GM12878 (cell line): ENCODE measurements at regions not wholly inside any gene's neighbourhood (a gene's known extent, or its start where the extent isn't known, plus 50 kb on each side); places are given as distances from the start of the nearest gene placed in this dataset.

Experiments
- ATAC-seq: fragments of 200-7000 bp; cut with Tn5 transposase; 3 replicates; pipeline ENCODE4 v1.9.1; 2020; ENCODE audit warnings: mild to moderate bottlenecking, moderate library complexity
- BruUV-seq: library from RNA; stranded (reverse); fragments of 400-500 nt; replicated peaks from 2 replicates; lab custom pipeline; 2021; lab: Mats Ljungman, UMichigan
- CTCF ChIA-PET: fragments of 300-600 bp; sonication (Branson Sonifier 250); formaldehyde crosslinking; extraction: SDS; loops from one replicate; lab custom pipeline; 2021; ENCODE audit warnings: inconsistent platforms; lab: Yijun Ruan, JAX
- POLR2A ChIA-PET: fragments of 350-600 bp; formaldehyde crosslinking; extraction: SDS; loops from one replicate; lab custom pipeline; 2021; ENCODE audit warnings: inconsistent platforms; lab: Charles Lee
- RAD21 ChIA-PET: fragments of 300-600 bp; sonication (Branson Sonifier 250); formaldehyde crosslinking; loops from one replicate; lab custom pipeline; 2023; ENCODE audit warnings: antibody characterized with exemption; ENCODE audit not compliant: unreplicated experiment; lab: Charles Lee
- SMC1A ChIA-PET: fragments of 300-600 bp; sonication (Branson Sonifier 250); formaldehyde crosslinking; loops from one replicate; lab custom pipeline; 2023; ENCODE audit not compliant: unreplicated experiment, uncharacterized antibody; lab: Charles Lee
- DNase-seq: peaks from one replicate; pipeline ENCODE4 v3.0.0-alpha.2; 2011; ENCODE audit warnings: low read depth, low spot score
- FAIRE-seq: peaks from 3 replicates; lab custom pipeline; 2011; peaks lifted over from hg19 to GRCh38; lab: Jason Lieb, UNC
- H2AFZ ChIP-seq: 2 replicates; pipeline ENCODE4 v1.6.0; 2011; ENCODE audit warnings: low read depth, low read length, control low read depth; ENCODE audit not compliant: control insufficient read depth
- H3K27ac ChIP-seq: 2 replicates; pipeline ENCODE4 v1.5.1; 2011; ENCODE audit warnings: control low read depth; ENCODE audit not compliant: control insufficient read depth, insufficient read depth
- H3K27me3 ChIP-seq, 2 experiments: replicated peaks in 1 of 2; 2 replicates each; pipeline versions ENCODE4 v1.6.0 to v1.6.1; 2011; ENCODE audit warnings: low read length in 1 of 2; ENCODE audit not compliant: control insufficient read depth in 2 of 2, insufficient read depth in 2 of 2
- H3K36me3 ChIP-seq, 2 experiments: 2 replicates each; pipeline ENCODE4 v1.5.1; 2011; ENCODE audit warnings: low read length in 1 of 2; ENCODE audit not compliant: control insufficient read depth in 2 of 2, insufficient read depth in 2 of 2
- H3K4me1 ChIP-seq: 2 replicates; pipeline ENCODE4 v1.6.1; 2011; ENCODE audit warnings: mild to moderate bottlenecking, low read length, moderate library complexity, mixed read lengths; ENCODE audit not compliant: control insufficient read depth, insufficient read depth
- H3K4me2 ChIP-seq: 2 replicates; pipeline ENCODE4 v1.6.0; 2011; ENCODE audit warnings: control low read depth; ENCODE audit not compliant: control insufficient read depth, insufficient read depth
- H3K4me3 ChIP-seq: fragments of 200-600 bp; sonication (generic); 2 replicates; pipeline ENCODE4 v1.5.1; 2016
- H3K79me2 ChIP-seq: 2 replicates; pipeline ENCODE4 v1.6.0; 2011; ENCODE audit warnings: low read length; ENCODE audit not compliant: control insufficient read depth, insufficient read depth
- H3K9ac ChIP-seq: 2 replicates; pipeline ENCODE4 v1.8.0; 2011; ENCODE audit warnings: low read length, control low read depth, mixed read lengths; ENCODE audit not compliant: control insufficient read depth, insufficient read depth
- H3K9me3 ChIP-seq: replicated peaks from 3 replicates; pipeline ENCODE4 v1.5.1; 2011; ENCODE audit warnings: mild to moderate bottlenecking, low read length; ENCODE audit not compliant: control insufficient read depth, insufficient read depth
- H4K20me1 ChIP-seq: 2 replicates; pipeline ENCODE4 v1.6.0; 2011; ENCODE audit not compliant: control insufficient read depth, insufficient read depth
- BHLHE40 ChIP-seq, 2 experiments: fragments of 450-650 bp in 1 of 2; IDR thresholded peaks; 2 replicates each; pipeline ENCODE4 v1.6.1; 2011 to 2017; ENCODE audit warnings: low read depth in 2 of 2, borderline replicate concordance in 1 of 2, improper control_type of control experiment in 1 of 2, low read length in 1 of 2, mild to moderate bottlenecking in 1 of 2
- ETV6 ChIP-seq, 2 experiments: fragments of 450-650 bp in 1 of 2; IDR thresholded peaks in 1 of 2; conservative IDR thresholded peaks in 1 of 2; 2 replicates each; pipeline ENCODE4 v1.6.1; 2014; ENCODE audit warnings: antibody characterized with exemption in 1 of 2, borderline replicate concordance in 1 of 2, low read depth in 1 of 2, mild to moderate bottlenecking in 1 of 2, moderate library complexity in 1 of 2
- FOXK2 ChIP-seq: fragments of 450-650 bp; IDR thresholded peaks from 2 replicates; pipeline ENCODE4 v1.6.1; 2017; ENCODE audit warnings: mild to moderate bottlenecking, moderate library complexity
- MTA3 ChIP-seq: IDR thresholded peaks from 2 replicates; pipeline ENCODE4 v1.6.1; 2012; ENCODE audit warnings: low read length, inconsistent platforms, borderline replicate concordance
- NBN ChIP-seq: fragments of 450-650 bp; IDR thresholded peaks from 2 replicates; pipeline ENCODE4 v1.6.1; 2016
- NFIC ChIP-seq: IDR thresholded peaks from 2 replicates; pipeline ENCODE4 v1.6.1; 2012; ENCODE audit warnings: low read depth, mild to moderate bottlenecking, inconsistent platforms, low read length, moderate library complexity
- RAD21 ChIP-seq: IDR thresholded peaks from 2 replicates; pipeline ENCODE4 v1.6.1; 2011; ENCODE audit warnings: mild to moderate bottlenecking, low read depth, low read length, moderate library complexity; ENCODE audit not compliant: insufficient read depth
- SMC3 ChIP-seq: IDR thresholded peaks from 2 replicates; pipeline ENCODE4 v1.6.1; 2011; ENCODE audit warnings: low read length, improper control_type of control experiment, borderline replicate concordance
- TBL1XR1 ChIP-seq: IDR thresholded peaks from 2 replicates; pipeline ENCODE4 v1.6.1; 2012; ENCODE audit warnings: low read depth, low read length, improper control_type of control experiment
- ZBTB11 ChIP-seq: fragments of 450-650 bp; formaldehyde crosslinking; IDR thresholded peaks from 2 replicates; pipeline ENCODE4 v1.5.0; 2022; ENCODE audit warnings: mild to moderate bottlenecking, missing genetic modification characterization
- ZNF207 ChIP-seq: fragments of 450-650 bp; IDR thresholded peaks from 2 replicates; pipeline ENCODE4 v1.6.1; 2014; ENCODE audit warnings: antibody characterized with exemption, mild to moderate bottlenecking, borderline replicate concordance
- ZNF274 ChIP-seq: IDR thresholded peaks from one replicate; pipeline ENCODE4 v1.8.0; 2011; ENCODE audit not compliant: insufficient read length, insufficient read depth
- WGBS: methylation state at CpG from one replicate; pipeline ENCODE4 v1.1.6; 2016; ENCODE audit warnings: low lambda C conversion rate; ENCODE audit not compliant: insufficient replicate concordance, insufficient coverage; ENCODE audit errors: missing lambda C conversion rate; 5-methylcytosine and 5-hydroxymethylcytosine counted together
- in situ Hi-C: fragments of 300-500 bp; cut with MboI; formaldehyde crosslinking; loops from 9 replicates; pipeline ENCODE4 v1.14.3; 2018; ENCODE audit warnings: mixed read lengths
- intact Hi-C: fragments of 100-400 bp; cut with micrococcal nuclease; formaldehyde crosslinking; loops from one replicate; pipeline ENCODE4 v1.14.2; 2022; ENCODE audit not compliant: unreplicated experiment
- TF ChIP-seq, protein P1 (sequence below): IDR thresholded peaks from 2 replicates; pipeline ENCODE4 v1.6.1; 2012; ENCODE audit warnings: low read depth, low read length, improper control_type of control experiment

GRCh38 chr1:167149793-167150491, 56.1 kb downstream of the STYXL2 start:
- intact Hi-C loops, result no loop called here
- CTCF ChIA-PET, result no interaction called here

More at GRCh38 chr1:167149793-167150491, 56.1 kb downstream of the STYXL2 start:
- no peak for ATAC-seq
- Histone ChIP-seq H3K4me3 (no peak overlapping the region), H3K79me2 (no peaks in the 10 kb centered on the region), H3K4me2 (no peak overlapping the region), H2AFZ (no peak overlapping the region), H3K36me3 (no peaks in the 10 kb centered on the region), H3K27ac (no peak overlapping the region), H3K9ac (no peak overlapping the region), H4K20me1 (no peaks in the 10 kb centered on the region), H3K4me1 (no peaks in the 10 kb centered on the region), H3K27me3 (no peaks in the 10 kb centered on the region), H3K9me3 (no peaks in the 10 kb centered on the region; the same call in 2 of the 3 replicates)
- in situ Hi-C loops, result no loop called here
- no peak for FAIRE-seq
- ChIA-PET SMC1A (interaction anchor here (0.9 kb wide), 1 partner anchor 27 kb away, joined by 3 read pairs; no protein-coding TSS in a partner anchor), RAD21 (no interaction called here), POLR2A (no interaction called here)
- no TSS peak for BruUV-seq
- no peak for DNase-seq
- WGBS, result 33% methylated on average over 4 of the region's 4 CpGs
- TF ChIP-seq SMC3 (no peak), FOXK2 (no peak), BHLHE40 (IDR thresholded peaks at IDR 0.05; ENCODE audit: borderline replicate concordance in 1 of 2, low read depth in 2 of 2, low read length in 1 of 2) (no peak), ZNF207 (no peak), NBN (no peak), ETV6 (conservative IDR thresholded peaks at IDR 0.05 in 1 of 2, IDR thresholded peaks at IDR 0.05 in 1 of 2; ENCODE audit: borderline replicate concordance in 1 of 2, low read depth in 1 of 2) (no peak), MTA3 (no peak), NFIC (no peak), ZBTB11 (no peak), TBL1XR1 (no peak), RAD21 (no peak), ZNF274 (no peak)
- TF ChIP-seq, protein P1, sequence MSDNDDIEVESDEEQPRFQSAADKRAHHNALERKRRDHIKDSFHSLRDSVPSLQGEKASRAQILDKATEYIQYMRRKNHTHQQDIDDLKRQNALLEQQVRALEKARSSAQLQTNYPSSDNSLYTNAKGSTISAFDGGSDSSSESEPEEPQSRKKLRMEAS, result no peak
